ENCODE measurements at regions not wholly inside any gene's neighbourhood (a gene's known extent, or its start where the extent isn't known, plus 50 kb on each side); places are given as distances from the start of the nearest gene placed in this dataset.

DNA sequence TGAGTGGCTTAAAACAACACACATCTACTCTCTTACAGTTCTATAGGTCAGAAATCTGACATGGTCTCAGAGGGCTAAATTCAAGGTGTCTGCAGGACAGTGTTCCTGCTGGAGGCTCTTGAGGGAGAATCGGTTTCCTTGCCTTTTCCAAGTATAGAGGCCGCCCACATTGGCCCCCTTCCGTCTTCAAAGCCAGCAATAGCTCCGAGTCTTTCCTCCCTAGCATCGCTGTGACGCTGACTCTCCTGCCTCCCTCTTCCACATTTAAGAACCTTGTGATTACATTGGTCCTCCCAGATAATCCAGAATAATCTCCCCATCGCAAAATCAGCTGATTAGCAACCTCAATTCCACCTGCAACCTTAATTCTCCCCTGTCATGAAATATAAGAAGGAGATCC is 81.3 kb upstream of the IER5L start (continued):
- TF ChIP-seq, protein P1, sequence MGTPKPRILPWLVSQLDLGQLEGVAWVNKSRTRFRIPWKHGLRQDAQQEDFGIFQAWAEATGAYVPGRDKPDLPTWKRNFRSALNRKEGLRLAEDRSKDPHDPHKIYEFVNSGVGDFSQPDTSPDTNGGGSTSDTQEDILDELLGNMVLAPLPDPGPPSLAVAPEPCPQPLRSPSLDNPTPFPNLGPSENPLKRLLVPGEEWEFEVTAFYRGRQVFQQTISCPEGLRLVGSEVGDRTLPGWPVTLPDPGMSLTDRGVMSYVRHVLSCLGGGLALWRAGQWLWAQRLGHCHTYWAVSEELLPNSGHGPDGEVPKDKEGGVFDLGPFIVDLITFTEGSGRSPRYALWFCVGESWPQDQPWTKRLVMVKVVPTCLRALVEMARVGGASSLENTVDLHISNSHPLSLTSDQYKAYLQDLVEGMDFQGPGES (IDR thresholded peaks at IDR 0.05; ENCODE audit: low read depth, low read length) = no peak
- TF ChIP-seq, protein P2, sequence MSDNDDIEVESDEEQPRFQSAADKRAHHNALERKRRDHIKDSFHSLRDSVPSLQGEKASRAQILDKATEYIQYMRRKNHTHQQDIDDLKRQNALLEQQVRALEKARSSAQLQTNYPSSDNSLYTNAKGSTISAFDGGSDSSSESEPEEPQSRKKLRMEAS (IDR thresholded peaks at IDR 0.05; ENCODE audit: low read depth) = no peak
- no peak for TF ChIP-seq YY1 (IDR thresholded peaks at IDR 0.05; ENCODE audit: low read depth)
- TF ChIP-seq, protein P3, sequence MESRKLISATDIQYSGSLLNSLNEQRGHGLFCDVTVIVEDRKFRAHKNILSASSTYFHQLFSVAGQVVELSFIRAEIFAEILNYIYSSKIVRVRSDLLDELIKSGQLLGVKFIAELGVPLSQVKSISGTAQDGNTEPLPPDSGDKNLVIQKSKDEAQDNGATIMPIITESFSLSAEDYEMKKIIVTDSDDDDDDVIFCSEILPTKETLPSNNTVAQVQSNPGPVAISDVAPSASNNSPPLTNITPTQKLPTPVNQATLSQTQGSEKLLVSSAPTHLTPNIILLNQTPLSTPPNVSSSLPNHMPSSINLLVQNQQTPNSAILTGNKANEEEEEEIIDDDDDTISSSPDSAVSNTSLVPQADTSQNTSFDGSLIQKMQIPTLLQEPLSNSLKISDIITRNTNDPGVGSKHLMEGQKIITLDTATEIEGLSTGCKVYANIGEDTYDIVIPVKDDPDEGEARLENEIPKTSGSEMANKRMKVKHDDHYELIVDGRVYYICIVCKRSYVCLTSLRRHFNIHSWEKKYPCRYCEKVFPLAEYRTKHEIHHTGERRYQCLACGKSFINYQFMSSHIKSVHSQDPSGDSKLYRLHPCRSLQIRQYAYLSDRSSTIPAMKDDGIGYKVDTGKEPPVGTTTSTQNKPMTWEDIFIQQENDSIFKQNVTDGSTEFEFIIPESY (IDR thresholded peaks at IDR 0.05; ENCODE audit: borderline replicate concordance, low read depth) = no peak

DNA sequence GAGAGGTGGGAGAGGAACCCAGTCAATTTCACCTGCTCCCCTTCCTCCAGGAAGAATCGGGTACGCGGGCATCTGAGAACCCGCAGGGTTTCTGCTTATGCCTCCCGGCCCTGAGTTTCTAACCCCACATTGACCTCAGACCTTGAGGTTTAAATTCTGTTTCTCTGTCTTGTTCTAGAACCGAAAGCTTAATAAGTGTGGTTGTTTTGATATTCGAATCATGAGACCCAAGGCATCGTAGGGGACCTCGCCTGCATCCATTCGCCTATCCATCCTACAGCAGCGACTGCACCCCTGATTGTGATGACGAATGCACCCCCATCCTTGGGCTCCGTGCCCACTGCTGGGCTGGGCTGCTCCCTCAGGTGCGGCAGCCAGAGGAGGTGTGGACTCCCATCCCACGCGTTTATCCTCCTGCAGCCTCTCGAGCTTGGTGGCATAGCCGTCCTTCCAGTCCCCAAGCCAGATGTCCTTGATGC is 80.8 kb upstream of the IER5L start:
- ChIA-PET POLR2A (interaction anchor here (1.0 to 1.1 kb wide), 2 partner anchors 201 to 238 kb away, joined by 3 read pairs; no protein-coding TSS in a partner anchor), CTCF (no interaction called here)
- TF ChIP-seq RXRA (IDR thresholded peaks at IDR 0.05; ENCODE audit: borderline replicate concordance, low read depth) (no peak), TCF12 (IDR thresholded peaks at IDR 0.05) (no peak), JUND (IDR thresholded peaks at IDR 0.05) (no peak), TAF1 (IDR thresholded peaks at IDR 0.05; ENCODE audit: borderline replicate concordance, low read depth, low read length) (no peak), YY1 (IDR thresholded peaks at IDR 0.05; ENCODE audit: low read depth) (no peak), EZH2phosphoT487 (IDR thresholded peaks at IDR 0.05; ENCODE audit: borderline replicate concordance, low read depth) (no peak), FOXM1 (IDR thresholded peaks at IDR 0.05; ENCODE audit: low read depth) (no peak)
- TF ChIP-seq, protein P3 (IDR thresholded peaks at IDR 0.05; ENCODE audit: borderline replicate concordance, low read depth) = no peak
- TF ChIP-seq, protein P4, sequence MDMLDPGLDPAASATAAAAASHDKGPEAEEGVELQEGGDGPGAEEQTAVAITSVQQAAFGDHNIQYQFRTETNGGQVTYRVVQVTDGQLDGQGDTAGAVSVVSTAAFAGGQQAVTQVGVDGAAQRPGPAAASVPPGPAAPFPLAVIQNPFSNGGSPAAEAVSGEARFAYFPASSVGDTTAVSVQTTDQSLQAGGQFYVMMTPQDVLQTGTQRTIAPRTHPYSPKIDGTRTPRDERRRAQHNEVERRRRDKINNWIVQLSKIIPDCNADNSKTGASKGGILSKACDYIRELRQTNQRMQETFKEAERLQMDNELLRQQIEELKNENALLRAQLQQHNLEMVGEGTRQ (IDR thresholded peaks at IDR 0.05; ENCODE audit: borderline replicate concordance, low read depth, low read length) = no peak
- TF ChIP-seq, protein P5, sequence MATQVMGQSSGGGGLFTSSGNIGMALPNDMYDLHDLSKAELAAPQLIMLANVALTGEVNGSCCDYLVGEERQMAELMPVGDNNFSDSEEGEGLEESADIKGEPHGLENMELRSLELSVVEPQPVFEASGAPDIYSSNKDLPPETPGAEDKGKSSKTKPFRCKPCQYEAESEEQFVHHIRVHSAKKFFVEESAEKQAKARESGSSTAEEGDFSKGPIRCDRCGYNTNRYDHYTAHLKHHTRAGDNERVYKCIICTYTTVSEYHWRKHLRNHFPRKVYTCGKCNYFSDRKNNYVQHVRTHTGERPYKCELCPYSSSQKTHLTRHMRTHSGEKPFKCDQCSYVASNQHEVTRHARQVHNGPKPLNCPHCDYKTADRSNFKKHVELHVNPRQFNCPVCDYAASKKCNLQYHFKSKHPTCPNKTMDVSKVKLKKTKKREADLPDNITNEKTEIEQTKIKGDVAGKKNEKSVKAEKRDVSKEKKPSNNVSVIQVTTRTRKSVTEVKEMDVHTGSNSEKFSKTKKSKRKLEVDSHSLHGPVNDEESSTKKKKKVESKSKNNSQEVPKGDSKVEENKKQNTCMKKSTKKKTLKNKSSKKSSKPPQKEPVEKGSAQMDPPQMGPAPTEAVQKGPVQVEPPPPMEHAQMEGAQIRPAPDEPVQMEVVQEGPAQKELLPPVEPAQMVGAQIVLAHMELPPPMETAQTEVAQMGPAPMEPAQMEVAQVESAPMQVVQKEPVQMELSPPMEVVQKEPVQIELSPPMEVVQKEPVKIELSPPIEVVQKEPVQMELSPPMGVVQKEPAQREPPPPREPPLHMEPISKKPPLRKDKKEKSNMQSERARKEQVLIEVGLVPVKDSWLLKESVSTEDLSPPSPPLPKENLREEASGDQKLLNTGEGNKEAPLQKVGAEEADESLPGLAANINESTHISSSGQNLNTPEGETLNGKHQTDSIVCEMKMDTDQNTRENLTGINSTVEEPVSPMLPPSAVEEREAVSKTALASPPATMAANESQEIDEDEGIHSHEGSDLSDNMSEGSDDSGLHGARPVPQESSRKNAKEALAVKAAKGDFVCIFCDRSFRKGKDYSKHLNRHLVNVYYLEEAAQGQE (IDR thresholded peaks at IDR 0.05; ENCODE audit: low read depth, low read length) = no peak
- no peaks in the 10 kb centered on the region for H4K20me1 ChIP-seq (ENCODE audit: insufficient read depth)
- H3K27ac ChIP-seq (ENCODE audit: low read depth in 2 of 2, low read length in 1 of 2) = no peak overlapping the region
- no peak overlapping the region for H3K9ac ChIP-seq
- no peaks in the 10 kb centered on the region for H3K9me2 ChIP-seq
- no peaks in the 10 kb centered on the region for H3K27me3 ChIP-seq (ENCODE audit: insufficient read depth)
- H3K79me2 ChIP-seq (ENCODE audit: insufficient read depth) = no peaks in the 10 kb centered on the region
- peak overlapping the region; percentile 67; the same call in 1 of the 2 replicates for H2AFZ ChIP-seq (ENCODE audit: low read depth)
- peak overlapping the region in 1 of 2 experiments; percentile 33; a peak in 2 of 4 replicates for H3K4me3 ChIP-seq (ENCODE audit: low read depth in 2 of 2, low read length in 1 of 2)
- peak overlapping the region; percentile 69 for H3K4me2 ChIP-seq
- DNase-seq = no peak
- 82% methylated on average over 17 of the region's 18 CpGs for WGBS (ENCODE audit: low lambda C conversion rate)
- H3K36me3 ChIP-seq (replicated peaks in 1 of 2; ENCODE audit: control insufficient read depth in 1 of 2, insufficient read depth in 2 of 2, low read length in 1 of 2) = no peaks in the 10 kb centered on the region
- peaks cover 0 to 11% of the 10 kb centered on the region in 2 experiments; a peak in 1 of 4 replicates for H3K4me1 ChIP-seq (ENCODE audit: control insufficient read depth in 1 of 2, insufficient read depth in 2 of 2, low read depth in 1 of 2, low read length in 1 of 2)
- H3K9me3 ChIP-seq = no peaks in the 10 kb centered on the region
- H3F3A ChIP-seq (replicated peaks; ENCODE audit: insufficient read depth) = no peaks in the 10 kb centered on the region
